Tibial artery (tissue), 4 donors: ENCODE measurements at regions not wholly inside any gene's neighbourhood (a gene's known extent, or its start where the extent isn't known, plus 50 kb on each side); places are given as distances from the start of the nearest gene placed in this dataset.

Source experiments
- DNase-seq, 2 donors: peaks; one replicate each; pipeline ENCODE4 v3.0.0-alpha.2; 2019
- H3K27ac ChIP-seq, 2 donors: fragments of 200-600 bp; sonication (generic) in 1 of 2; 1 replicate in 1 of 2; 2 replicates in 1 of 2; pipeline ENCODE4 v1.5.1; 2018 to 2019; ENCODE audit warnings: mild to moderate bottlenecking in 1 of 2
- H3K27me3 ChIP-seq, 2 donors: fragments of 200-600 bp; sonication (generic) in 1 of 2; one replicate each; pipeline versions ENCODE4 v1.5.1 to v1.6.0; 2016 to 2019
- H3K36me3 ChIP-seq, 3 donors: fragments of 200-600 bp; sonication (generic) in 2 of 3; one replicate each; pipeline ENCODE4 v1.5.1; 2016 to 2019; ENCODE audit warnings: mild to moderate bottlenecking in 2 of 3
- H3K4me1 ChIP-seq, 4 donors: fragments of 200-600 bp; sonication (generic) in 2 of 4; 1 replicate in 3 of 4; 2 replicates in 1 of 4; pipeline ENCODE4 v1.5.1; 2016 to 2019
- H3K4me3 ChIP-seq, 2 donors: fragments of 200-600 bp; sonication (generic) in 1 of 2; 1 replicate in 1 of 2; 2 replicates in 1 of 2; pipeline ENCODE4 v1.5.1; 2018 to 2019; ENCODE audit warnings: mild to moderate bottlenecking in 2 of 2
- H3K9me3 ChIP-seq, 3 donors: fragments of 200-600 bp; sonication (generic) in 1 of 3; one replicate each; pipeline ENCODE4 v1.5.1; 2016 to 2019
- CTCF ChIP-seq, 2 experiments: fragments of 200-600 bp in 1 of 2; fragments of 450-650 bp in 1 of 2; IDR thresholded peaks; one replicate each; pipeline ENCODE4 v1.5.1; 2017 to 2019; ENCODE audit warnings: antibody characterized with exemption in 2 of 2, mild to moderate bottlenecking in 1 of 2, moderate library complexity in 1 of 2
- intact Hi-C: fragments of 100-400 bp; cut with DNase I; formaldehyde crosslinking; loops from one replicate; pipeline ENCODE4 v1.15.0; 2023; ENCODE audit warnings: low total_unique reads

DNA sequence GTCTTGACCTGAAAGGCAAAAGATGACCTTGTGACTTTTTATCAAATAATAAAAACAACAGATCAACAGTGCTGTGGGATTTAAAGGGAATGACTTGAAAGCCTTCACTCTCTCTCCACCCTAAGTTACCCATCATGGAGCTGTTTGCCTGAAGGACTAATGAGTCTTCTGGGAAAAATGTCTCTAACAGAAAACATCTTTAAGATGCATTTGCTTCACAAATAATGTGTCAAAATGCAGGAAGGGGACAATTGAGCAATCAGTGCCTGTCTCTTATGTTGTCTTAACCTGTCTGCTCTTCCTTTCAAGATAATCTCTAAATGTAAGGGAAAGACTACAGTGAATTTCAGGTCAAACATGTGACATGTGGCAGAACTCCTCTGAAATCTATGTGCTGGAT lies 766.6 kb downstream of the PDHA2 start:
- Histone ChIP-seq H3K27ac (no peak overlapping the region), H3K9me3 (no peaks in the 10 kb centered on the region), H3K36me3 (no peaks in the 10 kb centered on the region), H3K4me3 (no peak overlapping the region), H3K27me3 (no peaks in the 10 kb centered on the region), H3K4me1 (no peaks in the 10 kb centered on the region)
- DNase-seq: no peak
- no peak for TF ChIP-seq CTCF (IDR thresholded peaks at IDR 0.05)
- intact Hi-C loops: no loop called here

- intact Hi-C loops: no loop called here
Measured at GRCh38 chr4:96626023-96626422, 786.1 kb downstream of the PDHA2 start.

GRCh38 chr4:96630839-96631238 lies 790.9 kb downstream of the PDHA2 start:
- Histone ChIP-seq H3K9me3 (no peaks in the 10 kb centered on the region), H3K4me3 (no peak overlapping the region), H3K36me3 (no peaks in the 10 kb centered on the region), H3K27ac (no peak overlapping the region), H3K27me3 (no peaks in the 10 kb centered on the region), H3K4me1 (no peaks in the 10 kb centered on the region)
- intact Hi-C loops: no loop called here
- no peak for DNase-seq
- TF ChIP-seq CTCF (IDR thresholded peaks at IDR 0.05): no peak

More at GRCh38 chr4:96626023-96626422, 786.1 kb downstream of the PDHA2 start:
- no peak overlapping the region for H3K4me3 ChIP-seq
- TF ChIP-seq CTCF (IDR thresholded peaks at IDR 0.05): no peak
- H3K9me3 ChIP-seq: no peaks in the 10 kb centered on the region
- H3K36me3 ChIP-seq: no peaks in the 10 kb centered on the region
- H3K4me1 ChIP-seq: no peaks in the 10 kb centered on the region
- DNase-seq: no peak
- H3K27ac ChIP-seq: no peak overlapping the region
- no peaks in the 10 kb centered on the region for H3K27me3 ChIP-seq

DNA sequence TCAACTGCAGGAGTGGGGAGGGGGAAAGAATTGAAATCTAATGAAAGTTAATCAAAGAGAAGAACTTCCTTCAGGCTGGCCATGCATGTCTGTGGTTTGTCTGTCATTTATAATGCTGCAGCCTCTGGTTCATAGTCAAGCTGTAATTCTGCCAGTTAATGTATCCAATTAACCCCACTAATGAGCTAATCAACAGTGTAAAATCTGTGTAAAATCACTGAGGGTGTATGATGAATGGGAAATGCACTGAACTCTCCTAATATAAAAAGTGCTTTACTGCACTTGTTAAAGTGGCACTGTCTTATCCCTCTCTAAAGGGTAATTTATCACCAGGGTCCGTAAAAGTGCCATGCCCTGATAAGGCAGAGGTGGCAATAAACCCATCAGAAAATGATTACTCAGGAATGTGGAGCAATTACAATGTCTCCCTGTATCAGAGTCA lies 798.1 kb downstream of the PDHA2 start:
- Histone ChIP-seq H3K4me3 (no peak overlapping the region), H3K36me3 (no peaks in the 10 kb centered on the region), H3K9me3 (no peaks in the 10 kb centered on the region), H3K27ac (no peak overlapping the region), H3K4me1 (no peaks in the 10 kb centered on the region), H3K27me3 (no peaks in the 10 kb centered on the region)
- no peak for TF ChIP-seq CTCF (IDR thresholded peaks at IDR 0.05)
- DNase-seq: no peak
- intact Hi-C loops: no loop called here

- Histone ChIP-seq H3K27me3 (no peaks in the 10 kb centered on the region), H3K4me3 (no peak overlapping the region), H3K9me3 (no peaks in the 10 kb centered on the region), H3K36me3 (no peaks in the 10 kb centered on the region), H3K4me1 (no peaks in the 10 kb centered on the region), H3K27ac (no peak overlapping the region)
- no peak for TF ChIP-seq CTCF (IDR thresholded peaks at IDR 0.05)
- DNase-seq: no peak
- intact Hi-C loops: no loop called here
Measured at GRCh38 chr4:96639932-96640331, 800.0 kb downstream of the PDHA2 start.

- no peak for DNase-seq
- H3K36me3 ChIP-seq: no peaks in the 10 kb centered on the region
- intact Hi-C loops: no loop called here
- H3K27me3 ChIP-seq: no peaks in the 10 kb centered on the region
- H3K27ac ChIP-seq: no peak overlapping the region
- no peak for TF ChIP-seq CTCF (IDR thresholded peaks at IDR 0.05)
- no peaks in the 10 kb centered on the region for H3K9me3 ChIP-seq
- H3K4me3 ChIP-seq: no peak overlapping the region
- H3K4me1 ChIP-seq: no peaks in the 10 kb centered on the region
Measured at GRCh38 chr4:96642490-96642889, 802.6 kb downstream of the PDHA2 start.
